Lower leg skin (tissue), 3 donors: ENCODE measurements at regions not wholly inside any gene's neighbourhood (a gene's known extent, or its start where the extent isn't known, plus 50 kb on each side); places are given as distances from the start of the nearest gene placed in this dataset.

ENCODE experiments used
- CTCF ChIP-seq, 3 donors: fragments of 450-650 bp; IDR thresholded peaks; one replicate each; pipeline ENCODE4 v1.5.1; 2016; ENCODE audit warnings: antibody characterized with exemption in 3 of 3, mild to moderate bottlenecking in 3 of 3, moderate library complexity in 2 of 3
- POLR2A ChIP-seq, 2 donors: fragments of 450-650 bp; IDR thresholded peaks; one replicate each; pipeline ENCODE4 v1.6.1; 2016 to 2017; ENCODE audit warnings: antibody characterized with exemption in 2 of 2, mild to moderate bottlenecking in 1 of 2, moderate library complexity in 1 of 2

- no peak for TF ChIP-seq CTCF (IDR thresholded peaks at IDR 0.05)
- no peak for TF ChIP-seq POLR2A (IDR thresholded peaks at IDR 0.05)
Measured at GRCh38 chrX:16435399-16435986, 214.5 kb upstream of the S100G start.
